ENCODE measurements at regions not wholly inside any gene's neighbourhood (a gene's known extent, or its start where the extent isn't known, plus 50 kb on each side); places are given as distances from the start of the nearest gene placed in this dataset.

GRCh38 chr16:60703096-60703495 is 1333.1 kb downstream of the CDH8 start (continued):
- TF ChIP-seq EZH2phosphoT487 (IDR thresholded peaks at IDR 0.05; ENCODE audit: borderline replicate concordance, low read depth), result no peak
- TF ChIP-seq, protein P1, sequence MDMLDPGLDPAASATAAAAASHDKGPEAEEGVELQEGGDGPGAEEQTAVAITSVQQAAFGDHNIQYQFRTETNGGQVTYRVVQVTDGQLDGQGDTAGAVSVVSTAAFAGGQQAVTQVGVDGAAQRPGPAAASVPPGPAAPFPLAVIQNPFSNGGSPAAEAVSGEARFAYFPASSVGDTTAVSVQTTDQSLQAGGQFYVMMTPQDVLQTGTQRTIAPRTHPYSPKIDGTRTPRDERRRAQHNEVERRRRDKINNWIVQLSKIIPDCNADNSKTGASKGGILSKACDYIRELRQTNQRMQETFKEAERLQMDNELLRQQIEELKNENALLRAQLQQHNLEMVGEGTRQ (IDR thresholded peaks at IDR 0.05; ENCODE audit: borderline replicate concordance, low read depth, low read length), result no peak
- TF ChIP-seq MXI1 (IDR thresholded peaks at IDR 0.05; ENCODE audit: low read depth, low read length), result no peak
- TF ChIP-seq USF1 (IDR thresholded peaks at IDR 0.05; ENCODE audit: borderline replicate concordance, low read depth), result no peak
- no peak for TF ChIP-seq EP300 (IDR thresholded peaks at IDR 0.05; ENCODE audit: borderline replicate concordance in 1 of 2, low read depth in 1 of 2, low read length in 1 of 2)
- no peak for TF ChIP-seq RCOR1 (IDR thresholded peaks at IDR 0.05; ENCODE audit: low read length)

- Histone ChIP-seq H3K36me3 (replicated peaks in 1 of 2; ENCODE audit: control insufficient read depth in 1 of 2, insufficient read depth in 2 of 2, low read length in 1 of 2) (no peaks in the 10 kb centered on the region), H4K20me1 (ENCODE audit: insufficient read depth) (no peaks in the 10 kb centered on the region), H3K4me2 (no peak overlapping the region), H2AFZ (ENCODE audit: low read depth) (no peak overlapping the region), H3K9ac (no peak overlapping the region), H3K9me2 (no peaks in the 10 kb centered on the region), H3K27me3 (ENCODE audit: insufficient read depth) (no peaks in the 10 kb centered on the region), H3F3A (replicated peaks; ENCODE audit: insufficient read depth) (no peaks in the 10 kb centered on the region), H3K9me3 (peaks cover 6% of the 10 kb centered on the region; the same call in 1 of the 2 replicates), H3K27ac (ENCODE audit: low read depth in 2 of 2, low read length in 1 of 2) (no peak overlapping the region), H3K4me3 (ENCODE audit: low read depth in 2 of 2, low read length in 1 of 2) (no peak overlapping the region), H3K79me2 (ENCODE audit: insufficient read depth) (no peaks in the 10 kb centered on the region), H3K4me1 (ENCODE audit: control insufficient read depth in 1 of 2, insufficient read depth in 2 of 2, low read depth in 1 of 2, low read length in 1 of 2) (no peaks in the 10 kb centered on the region)
- ChIA-PET POLR2A (no interaction called here), CTCF (interaction anchor here (0.6 kb wide), 2 partner anchors 28 to 1589 kb away, joined by 3 read pairs; no protein-coding TSS in a partner anchor)
- 24% methylated on average over 2 of the region's 2 CpGs for WGBS (ENCODE audit: low lambda C conversion rate)
- TF ChIP-seq ELF1 (IDR thresholded peaks at IDR 0.05) (no peak), RAD21 (IDR thresholded peaks at IDR 0.05; ENCODE audit: low read length) (no peak), YY1 (IDR thresholded peaks at IDR 0.05; ENCODE audit: low read depth) (no peak)
- DNase-seq, result no peak
Measured at GRCh38 chr16:60686824-60687223, 1349.4 kb downstream of the CDH8 start.

- no peaks in the 10 kb centered on the region for H3K27me3 ChIP-seq (ENCODE audit: insufficient read depth)
- H3K4me2 ChIP-seq, result no peak overlapping the region
- no peak overlapping the region for H2AFZ ChIP-seq (ENCODE audit: low read depth)
- WGBS (ENCODE audit: low lambda C conversion rate), result 20% methylated on average over 4 of the region's 4 CpGs
- DNase-seq, result no peak
- no peaks in the 10 kb centered on the region for H4K20me1 ChIP-seq (ENCODE audit: insufficient read depth)
- H3K4me1 ChIP-seq (ENCODE audit: control insufficient read depth in 1 of 2, insufficient read depth in 2 of 2, low read depth in 1 of 2, low read length in 1 of 2), result no peaks in the 10 kb centered on the region
- no peaks in the 10 kb centered on the region for H3F3A ChIP-seq (replicated peaks; ENCODE audit: insufficient read depth)
- no peak overlapping the region for H3K27ac ChIP-seq (ENCODE audit: low read depth in 2 of 2, low read length in 1 of 2)
- no peaks in the 10 kb centered on the region for H3K9me2 ChIP-seq
- peaks cover 5% of the 10 kb centered on the region; the same call in 1 of the 2 replicates for H3K9me3 ChIP-seq
- no peak for TF ChIP-seq EP300 (IDR thresholded peaks at IDR 0.05; ENCODE audit: borderline replicate concordance in 1 of 2, low read depth in 1 of 2, low read length in 1 of 2)
- TF ChIP-seq, protein P1 (IDR thresholded peaks at IDR 0.05; ENCODE audit: borderline replicate concordance, low read depth, low read length), result no peak
- TF ChIP-seq, protein P2, sequence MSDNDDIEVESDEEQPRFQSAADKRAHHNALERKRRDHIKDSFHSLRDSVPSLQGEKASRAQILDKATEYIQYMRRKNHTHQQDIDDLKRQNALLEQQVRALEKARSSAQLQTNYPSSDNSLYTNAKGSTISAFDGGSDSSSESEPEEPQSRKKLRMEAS (IDR thresholded peaks at IDR 0.05; ENCODE audit: low read depth), result no peak
- no peak for TF ChIP-seq NRF1 (IDR thresholded peaks at IDR 0.05; ENCODE audit: low read depth, low read length)
- no peak for TF ChIP-seq MXI1 (IDR thresholded peaks at IDR 0.05; ENCODE audit: low read depth, low read length)
- TF ChIP-seq TCF12 (IDR thresholded peaks at IDR 0.05), result no peak
- TF ChIP-seq EZH2phosphoT487 (IDR thresholded peaks at IDR 0.05; ENCODE audit: borderline replicate concordance, low read depth), result no peak
- TF ChIP-seq GATA2 (CRISPR knock-in tag; IDR thresholded peaks at IDR 0.05), result no peak
- TF ChIP-seq FOSL2 (IDR thresholded peaks at IDR 0.05; ENCODE audit: borderline replicate concordance, low read depth), result no peak
- TF ChIP-seq RXRA (IDR thresholded peaks at IDR 0.05; ENCODE audit: borderline replicate concordance, low read depth), result no peak
- TF ChIP-seq TEAD4 (IDR thresholded peaks at IDR 0.05; ENCODE audit: borderline replicate concordance, insufficient read depth), result no peak
- no peak for TF ChIP-seq YY1 (IDR thresholded peaks at IDR 0.05; ENCODE audit: low read depth)
- TF ChIP-seq FOXM1 (IDR thresholded peaks at IDR 0.05; ENCODE audit: low read depth), result no peak
- H3K9ac ChIP-seq, result no peak overlapping the region
- H3K4me3 ChIP-seq (ENCODE audit: low read depth in 2 of 2, low read length in 1 of 2), result no peak overlapping the region
- no peaks in the 10 kb centered on the region for H3K36me3 ChIP-seq (replicated peaks in 1 of 2; ENCODE audit: control insufficient read depth in 1 of 2, insufficient read depth in 2 of 2, low read length in 1 of 2)
- ChIA-PET POLR2A (no interaction called here), CTCF (no interaction called here)
- no peaks in the 10 kb centered on the region for H3K79me2 ChIP-seq (ENCODE audit: insufficient read depth)
Measured at GRCh38 chr16:60684002-60684401, 1352.2 kb downstream of the CDH8 start.

Measured in SK-N-SH (cell line).